Hematopoietic multipotent progenitor cell treated with erythropoietin and hydrocortisone succinate and interleukin-3 and kit ligand, for 4 days (in vitro differentiated cells): ENCODE measurements at regions not wholly inside any gene's neighbourhood (a gene's known extent, or its start where the extent isn't known, plus 50 kb on each side); places are given as distances from the start of the nearest gene placed in this dataset.
"Not testable (repeated sequence)": the region's sequence is repeated elsewhere in the genome, so short reads cannot be mapped to it uniquely, and the experiment has no call there.

ENCODE experiments used
- DNase-seq: peaks from one replicate; pipeline ENCODE4 v3.0.0-alpha.2; 2015

GRCh38 chr3:139116631-139117030, 71.9 kb upstream of the PRR23C start:
- not testable (repeated sequence) for DNase-seq

- no peak for DNase-seq
Measured at GRCh38 chr3:139117136-139117675, 72.5 kb upstream of the PRR23C start.

- DNase-seq, result no peak
Measured at GRCh38 chr3:139117883-139118760, 73.4 kb upstream of the PRR23C start.

DNA sequence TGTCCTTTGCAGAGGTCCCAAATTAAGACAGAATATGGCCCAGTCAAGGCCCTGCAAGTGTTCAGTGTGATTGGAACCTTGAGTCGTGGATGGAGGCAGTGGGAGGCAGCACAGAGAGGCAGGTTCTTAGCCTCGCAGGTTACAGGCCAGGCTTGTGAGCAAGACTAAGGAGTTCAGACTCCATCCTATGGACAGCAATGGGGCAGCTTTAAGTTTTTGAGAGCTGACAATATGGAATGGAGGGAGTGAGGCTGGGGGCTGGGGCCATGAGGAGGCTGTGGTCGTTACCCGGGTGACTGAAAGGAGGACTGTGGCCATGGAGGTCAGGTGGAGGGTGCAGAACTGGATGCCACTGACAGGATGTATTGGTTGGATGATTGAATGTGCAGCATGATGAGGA, 74.1 kb upstream of the PRR23C start:
- DNase-seq, result no peak

GRCh38 chr3:139119331-139120025, 74.8 kb upstream of the PRR23C start:
- no peak for DNase-seq

DNA sequence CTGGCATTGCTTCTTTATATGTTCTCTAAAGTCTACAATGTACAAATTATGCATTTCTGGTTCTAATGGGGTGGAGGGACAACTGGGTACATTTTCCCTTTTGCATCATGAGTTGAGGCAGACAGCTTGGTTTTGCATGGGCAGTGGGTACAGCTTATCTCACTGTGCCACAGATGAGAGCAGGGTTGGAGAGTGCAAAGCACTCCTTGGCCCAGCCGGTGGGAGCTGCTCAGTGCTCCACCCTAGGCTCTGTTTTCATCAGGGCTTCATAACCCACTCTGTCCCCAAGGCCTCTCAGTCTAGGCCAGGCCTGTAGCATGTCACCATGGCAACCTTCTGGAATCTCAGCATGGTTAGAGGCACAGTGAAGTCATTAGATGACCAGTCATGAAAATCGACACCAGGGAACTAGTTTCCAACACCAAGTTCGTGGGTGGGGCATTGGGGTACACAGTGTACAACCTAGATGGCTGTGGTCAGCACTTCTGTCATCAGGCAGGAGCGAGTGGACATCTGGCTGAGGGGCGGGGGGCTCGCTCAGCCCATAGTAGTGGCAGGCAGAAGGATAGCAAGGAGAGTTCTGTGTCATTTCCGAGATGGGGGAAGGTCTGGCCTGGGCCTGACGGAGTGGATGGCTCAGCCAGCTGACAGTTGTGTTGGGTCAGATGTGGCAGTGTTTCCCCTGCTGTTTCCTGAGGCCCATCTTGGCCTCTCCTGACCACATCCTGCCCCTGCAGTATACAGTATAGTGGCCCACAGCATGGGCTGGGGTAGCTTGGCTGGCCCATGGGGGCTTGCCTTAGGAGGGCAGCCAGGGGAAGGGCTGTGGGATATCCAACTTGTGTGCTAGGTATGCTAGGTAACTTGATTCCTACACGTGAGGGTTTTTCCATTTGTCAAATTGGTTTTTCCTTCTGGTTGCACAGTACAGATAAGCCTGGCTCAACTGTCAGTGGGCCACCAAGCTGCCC, 75.7 kb upstream of the PRR23C start:
- DNase-seq, result peak; percentile 79

DNA sequence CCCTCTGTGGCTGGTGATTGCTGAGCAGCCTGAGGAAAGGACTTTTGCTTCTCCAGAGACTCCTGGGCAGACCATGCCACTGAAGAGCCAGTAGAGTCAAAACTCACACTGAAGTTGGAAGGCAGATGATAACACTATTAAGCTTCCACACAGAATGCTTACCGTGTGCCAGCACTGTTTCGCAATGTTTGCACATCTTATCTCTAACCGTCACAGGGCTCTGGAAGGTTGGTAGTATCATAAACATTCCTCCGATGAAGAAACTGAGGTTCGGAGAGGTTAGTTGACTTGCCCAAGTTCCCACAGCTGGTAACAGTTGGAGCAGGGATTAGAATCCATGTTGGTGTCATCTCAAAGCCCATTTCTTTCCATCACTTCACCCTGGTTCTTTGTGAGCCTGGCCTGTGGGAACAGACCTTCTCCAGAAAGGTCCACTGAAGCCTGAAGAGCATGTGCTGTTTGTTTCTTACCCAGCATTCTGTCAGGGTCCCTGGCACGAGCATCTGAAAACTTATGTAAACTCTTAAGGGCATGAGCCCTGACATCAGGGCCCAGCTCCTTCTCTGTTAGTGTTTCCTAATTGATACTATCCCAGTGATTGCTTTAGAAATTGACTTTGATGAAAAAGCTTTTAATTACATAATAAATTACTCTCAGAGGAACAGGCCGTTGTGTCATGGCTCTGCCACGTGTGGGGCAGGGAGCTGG, 77.0 kb upstream of the PRR23C start:
- peak; percentile 77 for DNase-seq

- no peak for DNase-seq
Measured at GRCh38 chr3:139122221-139122581, 77.5 kb upstream of the PRR23C start.

DNA sequence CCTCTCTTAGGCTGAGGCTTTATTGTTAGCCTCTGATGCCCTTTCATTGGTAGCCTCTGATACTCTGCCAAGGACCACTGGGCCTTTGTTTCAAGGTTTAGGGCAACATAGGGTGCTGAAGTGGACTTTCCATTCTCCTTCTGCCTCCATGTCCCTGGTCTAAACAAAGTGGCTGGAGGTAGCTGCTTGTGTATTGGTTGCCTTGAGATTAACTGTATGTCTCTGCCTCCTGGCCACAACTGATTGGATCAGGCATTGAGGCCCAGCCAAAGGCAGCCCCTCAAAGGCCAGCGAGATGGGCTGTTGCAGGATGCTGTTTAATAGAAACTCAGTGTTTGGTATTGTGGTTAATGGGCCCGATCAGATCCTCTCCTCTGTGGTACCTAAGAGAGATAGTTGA, 77.9 kb upstream of the PRR23C start:
- DNase-seq, result peak; percentile 32

- peak; percentile 22 for DNase-seq
Measured at GRCh38 chr3:139123377-139124095, 78.8 kb upstream of the PRR23C start.

- DNase-seq, result no peak
Measured at GRCh38 chr3:139124197-139124596, 79.5 kb upstream of the PRR23C start.

GRCh38 chr3:139127101-139127500, 82.4 kb upstream of the PRR23C start:
- peak; percentile 85 for DNase-seq

DNA sequence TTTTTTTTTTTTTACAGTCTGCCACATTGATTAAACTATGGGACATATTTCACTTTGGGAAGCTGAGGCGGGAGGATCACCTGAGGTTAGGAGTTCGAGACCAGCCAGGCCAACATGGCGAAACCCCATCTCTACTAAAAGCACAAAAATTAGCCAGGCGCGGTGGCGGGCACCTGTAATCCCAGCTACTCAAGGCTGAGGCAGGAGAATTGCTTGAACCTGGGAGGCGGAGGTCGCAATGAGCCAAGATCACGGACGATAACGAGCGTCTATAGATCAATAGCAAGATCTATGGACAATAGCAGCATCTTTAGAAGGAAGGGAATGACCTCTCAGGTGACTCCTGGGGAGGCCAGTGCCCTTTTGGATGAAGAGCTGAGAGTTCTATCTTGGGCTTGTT, 82.9 kb upstream of the PRR23C start:
- not testable (repeated sequence) for DNase-seq

DNA sequence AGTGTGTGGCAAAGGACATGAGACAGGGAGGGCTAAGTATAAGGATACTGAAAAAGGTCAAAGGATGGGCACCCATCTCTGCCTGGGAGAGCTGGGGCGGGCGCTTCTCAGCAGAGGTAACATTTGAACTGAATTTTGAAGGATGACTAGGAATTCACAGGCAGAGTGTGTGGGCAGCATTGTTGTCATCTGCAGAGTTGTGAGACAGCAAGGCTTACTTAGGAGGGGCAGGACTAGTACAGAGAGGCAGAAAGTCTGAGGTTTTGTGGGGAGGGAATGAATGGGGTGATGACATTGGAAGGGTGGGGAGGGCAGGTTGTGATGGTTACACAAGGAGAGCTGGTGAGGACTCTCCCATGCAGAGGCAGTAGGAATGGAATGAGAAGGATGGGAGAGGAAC, 84.1 kb upstream of the PRR23C start:
- no peak for DNase-seq

- no peak for DNase-seq
Measured at GRCh38 chr3:139129892-139130291, 85.2 kb upstream of the PRR23C start.

GRCh38 chr3:139130390-139131140, 85.9 kb upstream of the PRR23C start:
- no peak for DNase-seq

GRCh38 chr3:139131951-139132350, 87.3 kb upstream of the PRR23C start:
- peak; percentile 24 for DNase-seq

DNA sequence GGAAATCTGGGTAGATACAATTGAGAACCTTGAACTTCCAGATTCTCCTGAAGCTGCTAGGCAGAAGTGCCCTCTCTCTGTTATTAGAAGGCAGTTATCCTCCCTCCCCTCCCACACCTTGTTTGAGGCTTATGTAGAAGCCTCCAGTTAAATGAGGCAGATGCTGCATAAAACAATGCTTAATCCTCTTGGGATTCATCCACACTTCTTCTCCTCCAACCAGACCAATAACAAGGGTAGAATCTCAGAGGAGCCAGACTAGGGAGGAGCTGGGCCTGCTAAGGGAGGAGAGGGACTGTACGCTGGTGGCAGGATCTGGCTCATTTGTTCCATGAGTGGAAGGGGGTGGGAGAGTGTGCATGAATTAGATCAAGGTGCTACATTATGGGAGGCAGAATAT, 88.3 kb upstream of the PRR23C start:
- no peak for DNase-seq

DNA sequence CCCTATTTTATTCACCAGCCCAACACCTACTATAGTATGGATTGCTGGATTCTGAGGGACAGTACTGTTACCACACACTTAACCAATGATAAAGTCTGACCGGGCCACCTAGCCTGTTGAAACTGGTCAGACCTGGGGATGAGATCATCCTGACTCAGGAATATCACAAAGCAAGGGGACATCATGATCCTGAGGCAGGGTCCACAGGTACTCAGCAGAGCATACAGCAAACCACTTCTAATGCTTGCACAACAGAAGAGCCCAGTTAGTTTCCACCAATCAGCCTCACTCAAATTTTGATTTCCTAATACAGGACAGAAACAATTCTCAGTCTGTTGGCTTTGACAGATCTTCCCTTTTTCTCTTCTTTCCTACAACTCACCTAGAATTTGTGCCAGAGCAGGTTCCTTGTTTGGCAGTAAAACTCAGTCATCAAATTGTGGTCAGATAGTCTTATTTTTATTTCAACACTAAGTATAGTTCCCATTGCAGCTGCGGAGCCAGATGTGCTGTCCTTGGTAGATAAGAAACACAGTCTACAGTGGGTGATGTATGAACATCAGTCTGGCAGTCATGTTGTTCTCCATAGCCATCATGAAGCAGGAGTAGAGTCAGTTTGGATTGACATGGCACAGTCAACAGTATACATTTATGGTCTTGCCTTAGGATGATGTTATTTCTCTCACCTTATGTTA, 90.1 kb upstream of the PRR23C start:
- peak; percentile 73 for DNase-seq

DNA sequence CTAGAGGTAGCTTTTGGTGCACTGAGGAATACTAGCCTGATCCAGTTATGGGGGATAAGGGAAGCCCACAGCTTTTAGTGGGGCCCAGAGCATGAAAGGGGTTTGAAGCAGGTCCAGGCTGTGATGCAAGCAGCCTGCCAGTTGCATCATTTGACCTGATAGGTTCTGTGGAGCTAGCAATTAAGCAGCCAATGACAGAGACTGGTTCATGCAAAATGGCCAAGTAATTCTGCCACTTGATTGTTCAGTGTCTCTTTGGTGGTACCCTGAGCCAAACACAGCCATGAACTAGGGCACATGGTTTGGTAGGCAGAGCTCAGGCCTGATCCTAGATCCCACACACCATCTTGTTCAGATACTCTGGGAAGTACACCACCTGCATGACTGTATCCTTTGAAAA, 91.0 kb upstream of the PRR23C start:
- no peak for DNase-seq
